ENCODE measurements at regions not wholly inside any gene's neighbourhood (a gene's known extent, or its start where the extent isn't known, plus 50 kb on each side); places are given as distances from the start of the nearest gene placed in this dataset.

GRCh38 chr9:22210936-22211335, 201.8 kb upstream of the CDKN2B start:
- no peak for TF ChIP-seq CTCF (conservative IDR thresholded peaks at IDR 0.05 in 1 of 2, IDR thresholded peaks at IDR 0.05 in 1 of 2; ENCODE audit: low read depth in 1 of 2, low read length in 2 of 2)
- TF ChIP-seq EZH2 (IDR thresholded peaks at IDR 0.05; ENCODE audit: low read length, missing control alignments) = no peak

All from fibroblast of lung (primary cell).